Transverse colon (tissue), 4 donors: ENCODE measurements at regions not wholly inside any gene's neighbourhood (a gene's known extent, or its start where the extent isn't known, plus 50 kb on each side); places are given as distances from the start of the nearest gene placed in this dataset.

Experiments
- CTCF ChIP-seq, 5 experiments: fragments of 200-600 bp in 3 of 5; fragments of 450-650 bp in 2 of 5; sonication (generic) in 3 of 5; IDR thresholded peaks; 1 replicate in 2 of 5; 2 replicates in 3 of 5; pipeline ENCODE4 v1.5.1; 2016 to 2017; ENCODE audit warnings: antibody characterized with exemption in 5 of 5, inconsistent platforms in 3 of 5, mild to moderate bottlenecking in 2 of 5, moderate library complexity in 1 of 5
- EP300 ChIP-seq: sonication (generic); formaldehyde crosslinking; IDR thresholded peaks from one replicate; pipeline ENCODE4 v1.6.1; 2017; ENCODE audit warnings: antibody characterized with exemption, low read depth
- POLR2A ChIP-seq: fragments of 450-650 bp; IDR thresholded peaks from one replicate; pipeline ENCODE4 v1.6.1; 2016; ENCODE audit warnings: antibody characterized with exemption, mild to moderate bottlenecking, moderate library complexity
- POLR2AphosphoS5 ChIP-seq, 3 donors: sonication (generic); formaldehyde crosslinking; IDR thresholded peaks; one replicate each; pipeline ENCODE4 v1.6.1; 2016; ENCODE audit warnings: antibody characterized with exemption in 3 of 3

- TF ChIP-seq CTCF (IDR thresholded peaks at IDR 0.05) (no peak), EP300 (no peak), POLR2A (no peak), POLR2AphosphoS5 (IDR thresholded peaks at IDR 0.05) (no peak)
Measured at GRCh38 chr6:126720304-126720703, 380.4 kb downstream of the CENPW start.
